AG08396 (cell line): ENCODE measurements at regions not wholly inside any gene's neighbourhood (a gene's known extent, or its start where the extent isn't known, plus 50 kb on each side); places are given as distances from the start of the nearest gene placed in this dataset.
"Not testable (repeated sequence)": the region's sequence is repeated elsewhere in the genome, so short reads cannot be mapped to it uniquely, and the experiment has no call there.

Source experiments
- DNase-seq: peaks from one replicate; pipeline ENCODE4 v3.0.0; 2012; ENCODE audit warnings: low spot score, mixed read lengths

DNA sequence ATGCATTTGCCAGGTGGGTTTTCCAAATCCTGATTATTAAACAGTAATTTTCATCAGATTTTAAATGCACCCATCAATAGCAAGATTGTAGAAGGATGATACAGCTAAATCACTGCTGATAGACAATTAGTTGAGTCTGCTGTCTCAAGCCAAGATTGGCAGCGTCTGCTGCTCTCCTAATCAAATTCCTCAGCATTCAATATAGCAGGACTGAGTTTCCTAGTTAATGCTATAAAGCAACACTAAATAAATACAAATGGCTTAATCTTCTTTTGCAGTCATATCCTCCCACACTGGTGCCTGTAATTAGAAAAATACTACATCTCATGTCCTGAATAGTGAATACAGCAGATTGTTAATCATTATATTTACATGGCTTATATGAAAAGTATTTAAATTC is 1028.8 kb downstream of the ADGRL2 start:
- no peak for DNase-seq

DNA sequence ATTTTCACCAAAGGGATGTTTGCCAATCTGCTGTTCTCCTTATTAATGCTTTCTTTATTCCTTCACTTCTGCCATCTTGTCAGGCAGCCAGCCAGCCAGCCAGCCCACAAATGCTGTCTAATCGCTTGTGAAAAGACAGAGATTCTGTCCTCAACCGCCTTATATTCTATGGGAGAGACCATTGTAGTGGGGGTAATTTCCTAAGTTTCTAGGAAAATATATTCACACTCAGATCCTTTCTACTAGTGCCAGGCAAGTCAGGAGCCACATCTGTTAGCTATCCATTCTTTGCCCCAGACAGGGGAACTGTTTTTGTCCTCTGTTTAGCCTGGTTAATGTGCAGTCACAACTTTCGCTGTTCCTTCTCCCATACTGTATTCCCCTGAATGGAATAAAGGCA is 1023.1 kb downstream of the ADGRL2 start:
- no peak for DNase-seq

DNA sequence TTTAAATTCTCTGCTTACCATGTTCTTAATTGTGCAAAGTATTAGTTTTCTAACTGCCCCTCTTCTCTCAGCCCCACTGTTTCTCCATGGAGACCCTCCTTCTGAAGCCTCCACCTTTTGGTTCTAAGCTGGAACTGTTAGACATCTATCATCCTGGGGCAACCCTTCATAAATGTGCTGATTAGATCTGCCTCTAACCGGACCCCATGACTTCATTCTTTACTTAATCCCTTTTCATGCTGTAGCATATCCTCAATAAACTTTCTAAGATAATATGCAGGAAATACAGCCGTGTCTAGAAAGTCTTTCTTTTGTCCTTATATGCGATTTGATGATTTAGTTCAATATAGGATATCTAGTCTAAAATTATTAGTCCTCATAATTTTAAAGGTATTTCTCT is 1020.1 kb downstream of the ADGRL2 start:
- no peak for DNase-seq

DNA sequence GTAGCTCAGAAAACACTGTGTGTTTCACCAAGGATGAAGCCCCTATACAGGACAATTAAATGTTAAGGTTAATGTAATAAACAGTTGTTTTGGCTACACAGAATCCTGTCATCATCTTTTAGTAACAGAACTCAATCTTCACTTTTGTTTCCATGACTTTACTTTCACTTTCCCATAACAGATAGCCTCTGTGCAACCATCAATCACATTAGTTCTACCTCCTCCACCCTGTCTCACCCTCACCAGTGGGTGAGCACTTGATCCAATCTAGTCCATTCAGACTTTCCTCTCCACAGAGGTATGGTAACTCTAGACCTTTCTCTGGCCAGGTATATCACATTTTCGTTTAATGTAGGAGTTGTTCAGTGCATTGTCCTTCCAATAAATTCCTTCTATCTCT is 1018.5 kb downstream of the ADGRL2 start:
- DNase-seq: no peak

DNA sequence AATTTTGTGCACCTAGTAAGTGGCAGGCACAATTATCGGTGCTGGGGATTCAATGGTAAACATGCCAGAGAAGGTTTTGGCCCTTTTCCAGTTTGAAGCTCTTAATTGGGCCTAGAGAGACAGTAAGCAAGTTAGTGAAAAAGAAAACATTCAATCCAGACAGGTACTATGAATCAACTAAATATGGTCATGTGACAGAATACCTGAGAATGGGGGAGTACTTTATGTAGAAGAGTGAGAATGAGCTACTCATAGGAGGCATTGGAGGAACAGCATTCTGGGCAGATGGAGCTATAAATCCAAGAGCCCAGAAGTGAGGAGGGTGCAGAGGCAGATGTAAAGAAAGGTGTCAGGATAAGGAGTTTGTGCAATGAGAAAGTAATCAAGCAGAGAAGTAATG is 1017.9 kb downstream of the ADGRL2 start:
- no peak for DNase-seq

DNA sequence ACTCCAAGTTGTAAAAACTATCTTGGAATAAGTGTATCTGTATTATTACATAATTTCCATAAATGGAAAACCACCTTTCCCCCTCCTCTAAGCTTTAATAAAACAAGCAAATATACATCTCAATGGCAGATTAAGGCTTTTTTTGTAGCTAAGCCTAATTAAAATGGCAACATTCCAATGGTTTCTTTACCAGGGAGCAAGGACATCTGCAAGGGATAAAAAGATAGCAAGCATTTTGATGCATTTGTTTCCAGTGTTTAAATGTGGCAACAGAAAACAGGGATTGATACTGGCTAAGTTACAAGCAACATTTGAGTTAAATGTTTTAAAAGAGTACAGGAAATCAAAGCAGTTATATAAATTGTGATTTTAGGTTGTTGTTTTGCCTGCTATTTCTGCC is 1012.7 kb downstream of the ADGRL2 start:
- DNase-seq: no peak

DNA sequence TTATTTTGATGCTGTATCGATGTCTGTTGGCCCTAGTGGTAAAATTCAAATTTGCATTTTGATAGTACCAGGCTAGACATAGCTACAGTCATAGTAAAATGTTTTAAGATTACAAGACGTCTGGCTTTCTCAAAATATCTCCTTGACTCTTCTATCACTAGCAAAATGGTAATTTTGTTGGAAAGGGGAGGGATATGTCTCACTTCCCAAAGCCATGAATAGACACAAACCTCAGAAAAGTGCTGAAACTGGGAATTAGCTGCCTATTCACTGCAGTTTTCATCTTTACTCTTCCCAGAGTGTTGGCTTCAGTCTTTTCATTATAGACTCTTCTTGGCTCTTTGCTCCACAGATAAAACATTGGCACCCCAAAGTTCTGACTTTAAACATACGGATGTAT is 1009.9 kb downstream of the ADGRL2 start:
- DNase-seq: no peak

DNA sequence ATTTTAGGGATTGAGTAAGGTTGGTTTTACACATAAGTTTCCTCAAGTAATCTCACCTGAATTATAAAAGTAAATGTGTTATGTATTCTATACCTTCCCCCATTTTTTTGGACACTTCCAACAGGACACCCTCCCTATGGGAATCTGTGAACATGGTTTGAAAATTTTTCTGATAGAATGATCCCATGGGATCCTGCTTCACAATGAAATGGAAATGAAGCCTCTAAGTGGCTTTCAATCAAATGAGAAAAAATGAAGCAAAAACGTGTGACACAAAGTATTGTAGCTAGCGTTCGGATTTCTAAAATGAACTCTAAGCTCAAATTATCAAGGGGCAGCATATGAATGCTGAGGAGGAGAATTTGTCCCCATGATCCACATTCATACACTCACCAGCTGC is 1006.8 kb downstream of the ADGRL2 start:
- no peak for DNase-seq

DNA sequence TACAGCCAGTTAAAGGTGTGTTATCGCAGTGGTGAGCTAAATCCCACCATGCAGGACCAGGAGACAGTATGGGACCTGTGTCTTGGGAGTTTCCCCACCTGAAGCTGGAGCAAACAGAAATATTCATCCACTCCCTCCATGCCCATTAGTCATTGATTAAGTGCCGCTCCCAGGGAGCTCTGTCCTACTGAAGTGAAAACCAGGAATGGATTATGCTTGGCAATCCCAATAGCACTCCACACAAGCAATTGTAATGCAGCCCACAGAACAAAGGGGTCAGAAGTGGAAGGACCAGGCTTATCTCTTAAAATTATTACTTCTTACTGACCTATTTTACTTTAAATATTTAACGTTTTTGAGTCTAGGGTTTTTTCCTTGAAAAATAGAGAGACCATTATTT is 1005.4 kb downstream of the ADGRL2 start:
- no peak for DNase-seq

DNA sequence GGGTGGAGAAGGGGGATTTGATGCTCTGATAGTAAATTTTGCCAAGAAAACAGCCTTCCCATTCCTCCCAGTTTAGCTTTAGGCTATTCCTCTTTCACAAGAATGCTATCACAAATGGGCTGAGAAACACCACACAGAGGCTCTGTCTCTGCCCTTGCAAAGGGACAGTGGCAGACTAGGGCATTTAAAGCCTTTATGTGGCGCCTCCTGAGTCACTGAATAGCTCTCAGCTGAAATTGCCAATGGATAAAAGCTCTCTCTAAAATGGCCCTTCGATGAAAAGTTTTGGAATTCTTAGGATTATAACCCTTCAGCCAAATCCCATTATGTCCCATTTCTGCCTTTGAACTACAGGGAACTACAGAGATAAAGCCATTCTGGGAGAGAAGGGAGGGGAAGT is 1000.4 kb downstream of the ADGRL2 start:
- DNase-seq: no peak

DNA sequence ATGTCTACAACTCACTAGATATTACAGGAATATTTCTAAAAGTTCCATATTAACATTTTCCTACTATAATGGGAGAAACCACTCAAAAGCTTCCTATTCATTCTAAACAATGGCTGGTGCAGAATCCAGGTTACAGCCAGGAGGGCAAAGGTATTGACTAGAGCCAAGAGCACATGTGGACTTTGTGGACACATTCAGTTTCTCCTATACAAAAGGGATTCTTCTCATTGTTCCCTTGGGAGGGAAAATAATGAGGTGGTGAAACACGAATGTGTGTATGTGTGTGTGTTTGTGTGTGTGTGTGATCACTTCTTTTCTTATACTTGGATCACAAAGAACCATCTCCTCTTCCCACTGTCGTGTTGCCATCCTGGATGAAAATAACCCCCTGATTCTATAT is 1000.0 kb downstream of the ADGRL2 start:
- DNase-seq: no peak

DNA sequence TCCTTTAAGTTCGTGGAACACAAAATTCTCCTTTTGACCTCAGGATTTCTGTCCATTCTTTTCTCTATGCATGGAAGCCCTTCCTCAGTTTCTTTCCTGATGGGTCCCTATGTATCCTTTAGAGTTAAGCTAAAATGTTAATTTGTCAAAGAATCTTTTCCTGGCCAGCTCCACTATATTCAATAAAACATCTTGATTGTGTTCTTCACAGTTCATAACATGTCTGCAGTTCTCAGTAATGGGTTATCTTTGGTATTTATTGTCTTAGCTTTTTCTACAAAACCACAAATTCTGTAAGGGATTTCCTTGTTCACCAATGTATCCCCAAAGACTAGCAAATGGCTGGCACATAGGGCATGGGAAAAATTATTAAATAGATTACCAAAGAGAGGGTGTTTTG is 998.5 kb downstream of the ADGRL2 start:
- DNase-seq: no peak

DNA sequence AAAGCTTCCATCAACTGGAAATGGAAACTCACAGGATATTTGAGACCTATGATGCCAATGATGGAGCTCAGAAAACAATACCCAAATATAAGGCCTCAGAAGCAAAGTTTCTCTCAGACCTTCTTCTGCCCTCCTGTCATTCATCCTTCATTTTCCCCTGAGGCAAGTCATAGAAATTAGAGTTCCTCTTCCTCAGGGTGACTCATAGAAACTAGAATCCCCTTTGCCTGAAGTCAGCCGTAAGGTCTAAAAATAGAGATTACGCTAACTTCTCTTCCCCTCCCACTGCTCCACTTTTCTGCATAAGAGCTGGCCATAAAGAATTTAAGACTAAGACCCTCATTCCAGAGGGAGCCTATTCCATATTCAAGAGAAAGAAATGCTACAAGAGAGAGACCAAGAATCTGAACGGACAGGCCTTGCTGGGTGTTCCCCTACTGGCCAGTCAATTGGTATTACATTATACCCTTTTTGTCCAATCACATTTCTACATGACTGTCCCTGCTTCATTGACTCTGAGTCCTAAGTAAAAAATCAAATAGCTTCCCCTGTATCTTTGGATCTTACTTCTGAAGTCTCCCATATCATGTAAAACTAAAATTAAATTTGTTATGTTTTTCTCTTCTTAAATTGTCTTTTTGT is 994.9 kb downstream of the ADGRL2 start:
- DNase-seq: no peak

DNA sequence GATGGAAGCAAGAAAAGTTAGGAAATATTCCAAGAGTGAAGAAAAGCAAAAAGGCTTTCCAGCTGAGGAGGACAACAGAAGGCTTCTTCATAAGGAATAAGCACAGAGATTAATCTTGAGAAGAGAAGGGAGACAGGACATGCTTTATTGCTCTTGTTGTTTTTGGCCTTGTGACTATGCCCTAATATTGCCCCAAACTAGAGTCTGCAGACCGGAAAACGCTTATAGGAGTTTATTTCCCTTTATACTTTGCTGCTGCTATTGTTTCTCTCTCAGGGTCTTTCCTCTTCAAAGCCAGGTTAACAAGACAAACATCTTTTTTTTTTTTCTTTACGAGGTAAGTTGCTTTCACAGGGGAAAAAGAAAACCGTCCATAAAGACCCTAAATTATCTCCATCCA is 991.4 kb downstream of the ADGRL2 start:
- no peak for DNase-seq

DNA sequence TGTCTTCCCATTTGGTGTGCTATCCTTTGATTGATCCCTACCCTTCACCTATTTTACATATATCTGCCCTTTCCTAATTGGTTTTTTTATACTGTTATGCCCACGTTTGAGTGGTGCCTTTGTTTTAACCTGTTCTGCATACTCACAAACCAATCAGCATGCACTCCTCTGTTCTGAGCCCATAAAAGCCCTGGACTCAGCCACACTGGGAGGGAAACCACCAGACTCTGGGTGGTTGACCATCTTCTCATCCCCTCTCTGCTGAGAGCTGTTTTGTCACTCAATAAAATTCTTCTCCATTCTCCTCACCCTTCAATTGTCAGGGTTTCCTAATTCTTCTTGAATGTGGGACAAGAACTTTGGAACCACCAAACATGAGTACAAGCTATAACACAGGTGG is 989.8 kb downstream of the ADGRL2 start:
- DNase-seq: no peak

DNA sequence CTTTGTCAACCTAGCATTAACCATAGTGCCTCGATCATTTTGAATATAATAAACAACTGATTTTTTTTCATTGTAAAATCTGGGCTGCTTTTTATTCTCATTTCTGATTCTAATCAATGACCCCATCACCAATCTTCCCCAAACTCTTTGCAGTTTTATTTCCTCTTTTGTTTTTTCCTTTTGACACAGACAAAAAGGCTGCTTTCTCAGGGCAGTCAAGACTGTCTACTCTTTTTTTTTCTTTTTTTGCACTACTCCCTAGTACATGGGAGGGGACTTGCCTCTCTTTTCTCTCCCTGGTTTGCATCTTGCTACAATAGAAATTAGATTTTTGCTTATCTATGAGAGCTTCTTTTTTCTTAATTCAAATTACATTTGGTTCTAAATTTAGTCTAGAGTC is 987.9 kb downstream of the ADGRL2 start:
- no peak for DNase-seq

DNA sequence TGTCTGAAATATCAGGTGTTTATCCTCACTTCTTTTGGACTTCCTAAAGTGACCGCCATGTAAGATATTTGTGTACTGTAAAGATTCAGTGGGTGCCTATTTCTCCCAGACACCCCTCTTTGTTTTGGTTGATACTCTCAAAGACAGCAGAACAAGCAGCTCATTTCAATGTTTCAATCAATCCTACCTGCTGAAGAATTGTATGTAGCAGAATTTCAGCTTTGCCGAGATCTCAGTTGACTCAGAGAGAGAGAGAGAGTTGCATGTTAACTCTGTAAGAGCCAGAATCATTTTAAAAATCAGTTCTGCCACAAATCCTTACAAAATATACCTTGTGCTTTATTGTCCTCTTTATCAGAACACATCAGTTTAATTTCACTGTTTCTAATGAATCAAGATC is 987.3 kb downstream of the ADGRL2 start:
- DNase-seq: no peak

DNA sequence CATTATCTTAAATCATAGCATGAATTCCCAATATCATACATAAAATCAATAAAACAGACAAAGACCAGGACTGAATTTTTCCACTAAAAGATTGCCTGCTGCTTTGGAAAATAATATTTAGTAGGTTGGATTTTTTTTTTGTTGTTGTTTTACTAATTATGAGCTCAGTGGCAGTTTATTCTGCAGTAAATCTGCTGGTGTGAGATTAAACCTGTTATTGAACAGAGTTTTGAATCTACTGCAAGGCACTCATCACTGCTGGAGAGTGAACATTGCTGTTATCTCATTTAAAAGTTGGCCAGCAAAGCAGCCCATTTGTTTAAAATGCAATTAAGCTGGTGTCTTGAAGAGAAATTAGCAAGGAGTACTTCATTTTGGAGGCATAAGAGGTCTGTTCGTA is 986.1 kb downstream of the ADGRL2 start:
- no peak for DNase-seq

DNA sequence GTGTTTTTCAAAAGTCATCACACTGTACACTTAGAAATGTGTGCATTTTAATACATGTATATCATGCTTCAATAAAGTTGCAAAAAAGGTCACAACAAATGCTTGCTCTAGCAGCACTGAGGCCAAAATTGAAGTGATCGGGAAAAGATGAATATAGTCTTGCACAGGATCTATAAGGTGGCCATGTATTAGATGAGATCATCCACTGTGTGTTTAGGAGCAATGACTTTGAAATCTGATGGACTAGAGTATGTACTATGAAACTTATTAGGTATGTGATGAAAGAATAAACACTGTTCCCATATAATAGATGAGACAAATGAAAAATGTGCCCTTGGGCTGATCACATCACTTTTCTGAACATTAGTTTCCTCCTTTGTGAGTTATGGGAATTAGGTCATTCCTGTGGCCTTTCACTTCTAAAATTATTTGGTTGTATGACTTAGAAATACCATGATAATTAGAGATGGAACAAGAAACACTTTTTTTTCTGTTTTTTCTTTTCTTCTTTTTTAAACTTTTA is 984.6 kb downstream of the ADGRL2 start:
- DNase-seq: no peak

DNA sequence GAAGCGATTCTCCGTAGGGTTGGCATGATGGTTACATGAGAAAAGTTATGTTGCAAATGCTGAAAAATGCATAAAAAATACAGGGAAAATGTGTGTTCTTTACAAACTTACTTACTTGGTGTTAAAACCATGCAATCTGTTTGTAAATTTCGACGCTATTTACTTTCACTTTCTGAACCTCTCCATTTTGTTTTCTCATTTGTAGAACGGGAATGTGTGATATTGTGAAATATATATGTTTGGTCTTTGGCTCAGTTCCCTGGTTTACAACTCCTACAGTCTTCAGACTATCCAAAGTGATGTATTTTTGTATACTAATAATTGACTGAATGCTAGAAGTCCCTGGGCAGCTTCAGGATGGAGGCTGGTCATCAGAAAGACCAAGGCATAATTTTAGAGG is 982.3 kb downstream of the ADGRL2 start:
- no peak for DNase-seq

DNA sequence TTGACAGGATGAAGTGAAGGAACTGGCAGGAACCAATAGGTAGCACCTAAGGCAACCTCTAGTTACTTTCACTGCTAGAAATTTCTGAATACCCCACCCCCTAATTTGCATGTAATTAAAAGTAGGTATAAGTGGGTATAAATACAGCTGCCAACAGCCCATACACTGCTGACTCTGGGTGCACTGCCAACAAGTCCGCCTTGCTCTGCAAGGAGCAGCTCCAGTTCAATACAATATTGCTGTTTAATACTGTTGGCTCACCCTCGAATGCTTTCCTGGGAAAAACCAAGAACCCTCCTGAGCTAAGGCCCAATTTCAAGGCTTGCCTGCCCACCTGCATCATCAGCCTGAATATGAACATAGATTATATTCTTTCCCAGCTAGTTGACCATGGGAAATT is 981.9 kb downstream of the ADGRL2 start:
- no peak for DNase-seq

DNA sequence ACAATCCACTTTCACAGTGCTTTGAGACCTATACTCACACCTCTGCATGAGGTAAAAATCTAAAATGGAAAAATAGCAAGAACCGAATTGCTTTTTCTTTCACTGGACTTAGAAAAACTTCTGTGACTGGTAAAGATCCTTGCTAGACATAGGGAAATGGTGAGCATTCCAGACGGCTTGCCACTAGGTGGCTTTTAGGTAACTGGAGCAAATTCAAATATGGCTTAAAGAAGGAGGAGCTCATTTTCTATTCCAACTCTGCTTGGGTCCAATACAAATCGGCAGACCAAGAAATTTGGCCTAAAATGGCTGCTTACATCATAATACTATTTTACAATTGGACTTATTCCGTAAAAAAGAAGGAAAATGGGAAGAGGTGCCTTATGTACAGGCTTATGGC is 977.9 kb downstream of the ADGRL2 start:
- DNase-seq: peak; percentile 6

DNA sequence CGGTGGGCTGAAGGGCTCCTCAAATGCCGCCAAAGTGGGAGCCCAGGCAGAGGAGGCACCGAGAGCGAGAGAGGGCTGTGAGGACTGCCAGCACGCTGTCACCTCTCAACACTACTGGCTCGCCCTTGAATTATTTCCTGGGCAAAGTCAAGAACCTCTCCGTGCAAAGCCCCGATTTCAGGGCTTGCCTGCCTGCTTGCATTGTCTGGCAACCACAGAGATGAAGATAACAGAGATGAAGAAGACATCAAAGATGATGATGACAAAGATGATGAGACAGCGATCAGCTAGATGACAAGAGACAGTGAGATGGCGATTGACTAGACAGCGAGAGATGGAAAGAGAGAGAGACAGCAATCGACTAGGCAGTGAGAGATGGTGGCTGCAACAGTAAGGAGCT is 976.5 kb downstream of the ADGRL2 start:
- no peak for DNase-seq

DNA sequence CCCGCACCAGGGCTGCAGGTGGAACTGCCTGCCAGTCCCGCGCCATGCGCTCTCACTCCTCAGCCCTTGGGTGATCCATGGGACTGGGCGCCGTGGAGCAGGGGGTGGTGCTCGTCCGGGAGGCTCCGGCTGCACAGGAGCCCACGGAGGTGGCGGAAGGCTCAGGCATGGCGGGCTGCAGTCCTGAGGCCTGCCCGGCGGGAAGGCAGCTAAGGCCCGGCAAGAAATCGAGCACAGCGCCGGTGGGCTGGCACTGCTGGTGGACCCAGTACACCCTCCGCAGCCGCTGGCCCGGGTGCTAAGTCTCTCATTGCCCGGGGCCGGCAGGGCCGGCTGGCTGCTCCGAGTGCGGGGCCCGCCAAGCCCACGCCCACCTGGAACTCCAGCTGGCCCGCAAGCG is 976.0 kb downstream of the ADGRL2 start:
- DNase-seq: not testable (repeated sequence)
